ENCODE measurements at regions not wholly inside any gene's neighbourhood (a gene's known extent, or its start where the extent isn't known, plus 50 kb on each side); places are given as distances from the start of the nearest gene placed in this dataset.

DNA sequence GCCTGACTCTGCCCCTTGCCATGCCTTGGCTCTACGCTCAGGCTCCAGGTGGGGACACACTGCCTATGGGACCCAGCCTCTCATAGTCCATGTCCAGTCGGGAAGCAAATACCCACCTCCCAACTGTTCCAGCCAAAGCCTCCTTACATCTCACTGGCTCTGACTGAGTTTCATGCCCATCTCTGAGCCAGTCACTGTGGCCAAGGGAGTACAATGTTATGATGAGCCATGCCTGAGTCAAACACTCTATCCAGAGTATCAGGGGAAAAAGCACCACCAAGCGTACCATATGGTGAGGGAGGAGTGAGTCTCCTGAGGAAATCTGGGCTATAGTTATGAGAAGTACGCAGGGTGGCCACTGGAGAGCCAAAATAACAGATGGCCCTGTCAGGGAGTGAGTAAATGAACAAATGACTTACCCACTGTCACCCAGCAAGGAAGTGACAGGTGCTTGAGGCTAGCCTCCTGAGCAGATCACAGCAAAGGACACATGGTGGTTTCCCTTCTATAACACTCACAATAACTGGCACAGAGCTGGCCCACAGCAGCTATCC, 236.6 kb upstream of the GJB5 start:
- Histone ChIP-seq H3K9ac (ENCODE audit: control insufficient read depth, extremely low read depth, insufficient read depth, low read length) (no peak overlapping the region), H3K9me3 (ENCODE audit: control insufficient read depth, low read depth, low read length) (no peaks in the 10 kb centered on the region), H3K27ac (ENCODE audit: control insufficient read depth, insufficient read depth, low read length) (no peak overlapping the region), H3K4me1 (ENCODE audit: control insufficient read depth, extremely low read depth, insufficient read depth, low read length) (no peaks in the 10 kb centered on the region), H3K27me3 (ENCODE audit: control insufficient read depth, extremely low read depth, insufficient read depth, low read length) (no peaks in the 10 kb centered on the region), H2AFZ (ENCODE audit: control insufficient read depth, low read length) (no peak overlapping the region), H4K20me1 (ENCODE audit: control insufficient read depth, extremely low read depth, insufficient read depth, low read length) (no peaks in the 10 kb centered on the region), H3K36me3 (ENCODE audit: control insufficient read depth in 2 of 2, extremely low read depth in 1 of 2, insufficient read depth in 2 of 2, low read length in 2 of 2) (no peaks in the 10 kb centered on the region), H3K9me1 (ENCODE audit: control insufficient read depth, extremely low read depth, insufficient read depth, low read length) (no peaks in the 10 kb centered on the region), H3K79me2 (ENCODE audit: control insufficient read depth, insufficient read depth, low read length) (no peaks in the 10 kb centered on the region), H3K4me2 (ENCODE audit: control insufficient read depth, extremely low read depth, insufficient read depth, low read depth, low read length) (no peak overlapping the region), H3K4me3 (ENCODE audit: control insufficient read depth in 2 of 3, extremely low read depth in 1 of 3, insufficient read depth in 2 of 3, low read depth in 1 of 3, low read length in 3 of 3) (no peak overlapping the region)
- TF ChIP-seq, protein P1, sequence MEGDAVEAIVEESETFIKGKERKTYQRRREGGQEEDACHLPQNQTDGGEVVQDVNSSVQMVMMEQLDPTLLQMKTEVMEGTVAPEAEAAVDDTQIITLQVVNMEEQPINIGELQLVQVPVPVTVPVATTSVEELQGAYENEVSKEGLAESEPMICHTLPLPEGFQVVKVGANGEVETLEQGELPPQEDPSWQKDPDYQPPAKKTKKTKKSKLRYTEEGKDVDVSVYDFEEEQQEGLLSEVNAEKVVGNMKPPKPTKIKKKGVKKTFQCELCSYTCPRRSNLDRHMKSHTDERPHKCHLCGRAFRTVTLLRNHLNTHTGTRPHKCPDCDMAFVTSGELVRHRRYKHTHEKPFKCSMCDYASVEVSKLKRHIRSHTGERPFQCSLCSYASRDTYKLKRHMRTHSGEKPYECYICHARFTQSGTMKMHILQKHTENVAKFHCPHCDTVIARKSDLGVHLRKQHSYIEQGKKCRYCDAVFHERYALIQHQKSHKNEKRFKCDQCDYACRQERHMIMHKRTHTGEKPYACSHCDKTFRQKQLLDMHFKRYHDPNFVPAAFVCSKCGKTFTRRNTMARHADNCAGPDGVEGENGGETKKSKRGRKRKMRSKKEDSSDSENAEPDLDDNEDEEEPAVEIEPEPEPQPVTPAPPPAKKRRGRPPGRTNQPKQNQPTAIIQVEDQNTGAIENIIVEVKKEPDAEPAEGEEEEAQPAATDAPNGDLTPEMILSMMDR (optimal IDR thresholded peaks at IDR 0.05 in 1 of 3, IDR thresholded peaks at IDR 0.05 in 1 of 3, conservative IDR thresholded peaks at IDR 0.05 in 1 of 3; ENCODE audit: extremely low read depth in 1 of 3, insufficient read depth in 2 of 3, low read length in 3 of 3): no peak
- TF ChIP-seq EZH2 (IDR thresholded peaks at IDR 0.05; ENCODE audit: low read length): no peak
- FAIRE-seq: no peak
- dilution Hi-C loops (cut with MboI; ENCODE audit: extremely low pct_ligation_motif_present, low sequenced_read_pairs): no loop called here
- no peak for DNase-seq (ENCODE audit: low read depth, low spot score)

DNA sequence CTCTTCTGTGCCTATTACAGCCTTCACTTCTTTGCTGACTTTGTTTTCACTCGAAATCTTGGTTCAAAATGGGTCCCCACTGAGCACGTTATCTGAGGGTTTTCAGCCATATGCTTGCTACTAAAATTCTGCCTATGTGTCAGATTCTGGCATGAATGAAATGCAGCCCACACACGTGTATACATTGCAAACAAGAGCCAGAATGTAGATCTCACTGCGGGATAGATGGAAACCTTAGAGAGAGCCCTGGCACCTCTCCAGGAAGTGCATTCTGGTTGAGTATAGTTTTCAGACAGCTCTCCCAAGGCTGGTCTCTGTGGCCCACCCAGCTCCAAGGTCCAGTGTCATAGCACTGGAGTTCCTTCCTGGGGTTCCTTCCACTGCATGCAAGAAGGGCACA, 234.7 kb upstream of the GJB5 start:
- H3K4me1 ChIP-seq (ENCODE audit: control insufficient read depth, extremely low read depth, insufficient read depth, low read length): no peaks in the 10 kb centered on the region
- H3K4me3 ChIP-seq (ENCODE audit: control insufficient read depth in 2 of 3, extremely low read depth in 1 of 3, insufficient read depth in 2 of 3, low read depth in 1 of 3, low read length in 3 of 3): no peak overlapping the region
- no peak overlapping the region for H3K27ac ChIP-seq (ENCODE audit: control insufficient read depth, insufficient read depth, low read length)
- FAIRE-seq (no peak), DNase-seq (ENCODE audit: low read depth, low spot score) (no peak)
- dilution Hi-C loops (cut with MboI; ENCODE audit: extremely low pct_ligation_motif_present, low sequenced_read_pairs): no loop called here
- no peaks in the 10 kb centered on the region for H4K20me1 ChIP-seq (ENCODE audit: control insufficient read depth, extremely low read depth, insufficient read depth, low read length)
- H3K36me3 ChIP-seq (ENCODE audit: control insufficient read depth in 2 of 2, extremely low read depth in 1 of 2, insufficient read depth in 2 of 2, low read length in 2 of 2): no peaks in the 10 kb centered on the region
- no peaks in the 10 kb centered on the region for H3K27me3 ChIP-seq (ENCODE audit: control insufficient read depth, extremely low read depth, insufficient read depth, low read length)
- H2AFZ ChIP-seq (ENCODE audit: control insufficient read depth, low read length): no peak overlapping the region
- no peaks in the 10 kb centered on the region for H3K9me1 ChIP-seq (ENCODE audit: control insufficient read depth, extremely low read depth, insufficient read depth, low read length)
- H3K79me2 ChIP-seq (ENCODE audit: control insufficient read depth, insufficient read depth, low read length): no peaks in the 10 kb centered on the region
- H3K4me2 ChIP-seq (ENCODE audit: control insufficient read depth, extremely low read depth, insufficient read depth, low read depth, low read length): no peak overlapping the region
- no peak overlapping the region for H3K9ac ChIP-seq (ENCODE audit: control insufficient read depth, extremely low read depth, insufficient read depth, low read length)
- TF ChIP-seq EZH2 (IDR thresholded peaks at IDR 0.05; ENCODE audit: low read length): no peak
- TF ChIP-seq, protein P1 (optimal IDR thresholded peaks at IDR 0.05 in 1 of 3, IDR thresholded peaks at IDR 0.05 in 1 of 3, conservative IDR thresholded peaks at IDR 0.05 in 1 of 3; ENCODE audit: extremely low read depth in 1 of 3, insufficient read depth in 2 of 3, low read length in 3 of 3): no peak
- no peaks in the 10 kb centered on the region for H3K9me3 ChIP-seq (ENCODE audit: control insufficient read depth, low read depth, low read length)
